Nephron (organoid): ENCODE measurements at regions not wholly inside any gene's neighbourhood (a gene's known extent, or its start where the extent isn't known, plus 50 kb on each side); places are given as distances from the start of the nearest gene placed in this dataset.

Experiments
- H3K27ac Mint-ChIP-seq, 3 experiments: 2 replicates each; pipeline ENCODE4 v1.8.0; 2020; ENCODE audit warnings: mixed read lengths in 3 of 3, mild to moderate bottlenecking in 2 of 3, moderate library complexity in 1 of 3
- H3K27me3 Mint-ChIP-seq: 2 replicates; pipeline ENCODE4 v1.8.0; 2021; ENCODE audit warnings: low read depth, mild to moderate bottlenecking, moderate library complexity, mixed read lengths
- H3K36me3 Mint-ChIP-seq: 2 replicates; pipeline ENCODE4 v1.8.0; 2020; ENCODE audit warnings: low read depth, mixed read lengths
- H3K4me1 Mint-ChIP-seq: 2 replicates; pipeline ENCODE4 v1.8.0; 2020; ENCODE audit warnings: mixed read lengths
- H3K4me3 Mint-ChIP-seq, 3 experiments: 2 replicates each; pipeline ENCODE4 v1.8.0; 2020; ENCODE audit warnings: mild to moderate bottlenecking in 3 of 3, mixed read lengths in 3 of 3, moderate library complexity in 2 of 3
- H3K9me3 Mint-ChIP-seq: 2 replicates; pipeline ENCODE4 v1.8.0; 2020; ENCODE audit warnings: mixed read lengths
- TF ChIP-seq, protein P1 (sequence below), 3 experiments: fragments of 200-600 bp; sonication (generic); IDR thresholded peaks; one replicate each; pipeline ENCODE4 v1.5.0; 2021; ENCODE audit warnings: antibody characterized with exemption in 3 of 3; ENCODE audit not compliant: unreplicated experiment in 3 of 3

DNA sequence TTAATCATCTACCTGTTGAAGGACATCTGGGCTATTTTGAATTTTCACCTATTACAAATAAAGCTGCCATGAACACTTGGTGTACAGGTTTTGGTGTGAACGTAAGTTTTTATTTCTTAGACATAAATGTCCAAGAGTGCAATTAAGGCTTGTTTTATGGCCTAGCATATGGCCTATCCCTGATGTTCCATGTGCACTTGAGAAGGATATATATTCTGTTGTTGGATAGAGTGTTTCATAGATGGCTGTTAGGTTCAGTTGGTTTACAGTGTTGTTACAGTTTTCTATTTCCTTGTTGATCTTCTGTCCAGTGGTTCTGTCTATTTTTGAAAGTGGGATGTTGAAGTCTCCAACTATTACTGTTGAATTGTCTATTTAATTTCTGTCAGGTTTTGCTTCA is 61.2 kb upstream of the NFASC start:
- Mint-ChIP-seq H3K36me3 (no peaks in the 10 kb centered on the region), H3K27ac (no peak overlapping the region), H3K9me3 (no peaks in the 10 kb centered on the region), H3K4me3 (no peak overlapping the region), H3K27me3 (peaks cover 18% of the 10 kb centered on the region), H3K4me1 (peaks cover 7% of the 10 kb centered on the region)
- TF ChIP-seq, protein P1, sequence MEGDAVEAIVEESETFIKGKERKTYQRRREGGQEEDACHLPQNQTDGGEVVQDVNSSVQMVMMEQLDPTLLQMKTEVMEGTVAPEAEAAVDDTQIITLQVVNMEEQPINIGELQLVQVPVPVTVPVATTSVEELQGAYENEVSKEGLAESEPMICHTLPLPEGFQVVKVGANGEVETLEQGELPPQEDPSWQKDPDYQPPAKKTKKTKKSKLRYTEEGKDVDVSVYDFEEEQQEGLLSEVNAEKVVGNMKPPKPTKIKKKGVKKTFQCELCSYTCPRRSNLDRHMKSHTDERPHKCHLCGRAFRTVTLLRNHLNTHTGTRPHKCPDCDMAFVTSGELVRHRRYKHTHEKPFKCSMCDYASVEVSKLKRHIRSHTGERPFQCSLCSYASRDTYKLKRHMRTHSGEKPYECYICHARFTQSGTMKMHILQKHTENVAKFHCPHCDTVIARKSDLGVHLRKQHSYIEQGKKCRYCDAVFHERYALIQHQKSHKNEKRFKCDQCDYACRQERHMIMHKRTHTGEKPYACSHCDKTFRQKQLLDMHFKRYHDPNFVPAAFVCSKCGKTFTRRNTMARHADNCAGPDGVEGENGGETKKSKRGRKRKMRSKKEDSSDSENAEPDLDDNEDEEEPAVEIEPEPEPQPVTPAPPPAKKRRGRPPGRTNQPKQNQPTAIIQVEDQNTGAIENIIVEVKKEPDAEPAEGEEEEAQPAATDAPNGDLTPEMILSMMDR (IDR thresholded peaks at IDR 0.05; ENCODE audit: unreplicated experiment in 3 of 3): no peak

DNA sequence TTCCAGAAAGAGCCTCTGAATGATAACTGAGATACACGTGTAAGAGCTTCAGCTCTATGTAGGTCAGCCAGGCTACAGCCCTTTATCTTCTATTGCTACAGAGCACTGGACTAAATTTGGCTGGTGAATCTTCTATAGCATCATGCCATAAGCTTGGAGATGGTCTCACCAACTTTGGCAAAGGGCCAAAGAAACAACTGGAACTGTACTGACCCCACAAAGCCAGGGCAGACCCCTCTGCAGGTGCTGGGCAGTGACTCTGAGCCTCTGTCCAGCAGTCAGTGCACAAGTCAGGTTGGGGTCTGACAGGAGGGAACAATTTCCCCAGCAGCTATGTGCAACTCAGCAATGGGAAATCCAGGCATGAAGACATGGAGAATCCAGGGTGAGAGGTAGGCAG is 57.8 kb upstream of the NFASC start:
- Mint-ChIP-seq H3K27me3 (peaks cover 20% of the 10 kb centered on the region), H3K27ac (no peak overlapping the region), H3K36me3 (no peaks in the 10 kb centered on the region), H3K9me3 (no peaks in the 10 kb centered on the region), H3K4me3 (no peak overlapping the region), H3K4me1 (peaks cover 9% of the 10 kb centered on the region)
- TF ChIP-seq, protein P1 (IDR thresholded peaks at IDR 0.05; ENCODE audit: unreplicated experiment in 3 of 3): no peak

DNA sequence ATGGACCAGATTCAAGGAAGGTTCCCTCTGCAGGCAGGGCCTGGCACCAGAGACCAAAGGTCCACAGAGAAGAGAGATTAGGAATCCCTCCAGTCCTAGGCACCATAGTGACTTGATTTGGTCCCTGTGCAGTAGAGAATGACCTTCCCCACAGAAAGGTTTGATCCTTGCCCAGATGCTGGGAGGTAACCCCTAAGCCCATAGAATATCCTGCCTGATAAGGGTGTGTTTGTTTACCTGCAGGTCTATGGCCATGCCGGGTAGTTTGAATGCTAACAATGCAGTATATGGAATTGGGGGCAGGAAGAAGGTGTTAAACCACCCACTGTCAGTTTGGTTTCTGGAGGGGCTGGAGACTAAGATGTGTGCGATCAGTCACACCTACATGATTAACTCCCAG is 57.1 kb upstream of the NFASC start:
- no peaks in the 10 kb centered on the region for H3K9me3 Mint-ChIP-seq
- no peak overlapping the region for H3K4me3 Mint-ChIP-seq
- H3K27me3 Mint-ChIP-seq: peaks cover 20% of the 10 kb centered on the region
- H3K4me1 Mint-ChIP-seq: peaks cover 9% of the 10 kb centered on the region
- H3K27ac Mint-ChIP-seq: no peak overlapping the region
- H3K36me3 Mint-ChIP-seq: no peaks in the 10 kb centered on the region
- TF ChIP-seq, protein P1 (IDR thresholded peaks at IDR 0.05; ENCODE audit: unreplicated experiment in 3 of 3): no peak

DNA sequence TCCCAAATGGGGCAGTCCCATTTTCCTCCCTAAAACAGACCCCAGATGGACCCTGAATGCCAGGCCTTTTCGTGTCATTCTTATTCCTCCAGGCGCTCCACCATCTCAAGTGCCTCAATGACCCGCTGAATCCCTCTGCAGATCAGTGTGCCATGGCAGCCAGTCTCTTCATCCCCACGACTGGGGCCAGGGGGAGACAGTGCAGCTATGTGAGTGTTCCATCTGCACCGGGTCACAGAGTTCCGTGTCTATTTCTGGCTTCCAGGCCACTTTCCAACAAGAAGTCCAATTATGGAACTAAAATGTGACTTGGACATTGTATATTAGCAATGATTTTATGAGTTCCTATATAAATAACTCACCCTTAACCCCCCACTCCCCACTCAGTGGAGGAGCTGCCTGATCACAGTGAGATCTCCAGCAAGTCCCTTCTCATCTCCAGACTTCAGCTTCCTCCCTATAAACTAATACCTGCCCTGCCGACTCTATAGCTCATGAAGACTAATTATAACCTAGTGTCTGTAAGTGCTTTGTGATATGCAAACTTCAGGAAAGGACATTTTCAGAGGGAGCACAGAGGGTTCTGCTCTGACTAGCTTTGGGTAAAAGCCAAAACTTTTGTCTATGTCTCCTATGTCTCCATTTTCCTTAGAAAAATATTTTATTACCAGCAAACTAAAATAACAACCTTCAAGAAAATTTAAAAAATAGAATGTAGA is 56.3 kb upstream of the NFASC start:
- TF ChIP-seq, protein P1 (IDR thresholded peaks at IDR 0.05; ENCODE audit: unreplicated experiment in 3 of 3): no peak
- Mint-ChIP-seq H3K4me1 (peaks cover 9% of the 10 kb centered on the region), H3K36me3 (no peaks in the 10 kb centered on the region), H3K4me3 (no peak overlapping the region), H3K27ac (peak overlapping the region; percentile 27 to 70 (median 45)), H3K27me3 (peaks cover 20% of the 10 kb centered on the region), H3K9me3 (no peaks in the 10 kb centered on the region)

DNA sequence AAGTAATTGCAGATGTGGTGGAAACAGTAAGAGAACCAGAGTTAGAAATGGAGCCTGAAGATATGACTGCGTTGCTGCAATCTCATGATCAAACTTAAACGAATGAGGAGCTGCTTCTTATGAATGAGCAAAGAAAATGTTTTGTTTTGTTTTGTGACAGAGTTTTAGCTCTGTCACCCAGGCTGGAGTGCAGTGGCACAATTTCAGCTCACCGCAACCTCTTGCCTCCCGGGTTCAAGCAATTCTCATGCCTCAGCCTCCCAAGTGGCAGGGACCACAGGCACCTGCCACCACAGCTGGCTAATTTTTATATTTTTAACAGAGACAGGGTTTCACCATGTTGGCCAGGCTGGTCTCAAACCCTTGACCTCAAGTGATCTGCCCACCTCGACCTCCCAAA is 53.3 kb upstream of the NFASC start:
- Mint-ChIP-seq H3K27ac (no peak overlapping the region), H3K27me3 (peaks cover 22% of the 10 kb centered on the region), H3K9me3 (no peaks in the 10 kb centered on the region), H3K4me1 (peaks cover 30% of the 10 kb centered on the region), H3K36me3 (no peaks in the 10 kb centered on the region), H3K4me3 (no peak overlapping the region)
- TF ChIP-seq, protein P1 (IDR thresholded peaks at IDR 0.05; ENCODE audit: unreplicated experiment in 3 of 3): no peak

DNA sequence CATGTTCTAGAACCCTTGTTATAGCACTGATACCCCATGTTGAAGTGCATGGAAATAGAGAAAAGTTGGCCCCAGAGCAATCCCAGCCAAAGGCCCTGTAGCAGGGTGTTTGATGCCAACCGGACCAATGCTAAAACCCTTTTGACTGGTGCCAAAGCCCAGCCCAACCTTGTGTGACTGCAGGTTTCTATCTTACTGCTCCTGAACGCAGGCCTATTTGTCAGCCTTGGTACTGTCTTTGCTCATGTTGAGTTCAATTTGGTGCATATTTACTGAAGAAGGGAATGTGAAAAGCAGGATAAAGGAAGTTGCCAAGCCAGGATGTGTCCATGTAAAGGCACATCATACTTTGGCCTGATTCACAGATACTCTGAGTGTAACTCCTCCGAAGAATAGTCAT is 51.7 kb upstream of the NFASC start:
- Mint-ChIP-seq H3K9me3 (no peaks in the 10 kb centered on the region), H3K4me3 (no peak overlapping the region), H3K4me1 (peaks cover 29% of the 10 kb centered on the region), H3K36me3 (no peaks in the 10 kb centered on the region), H3K27ac (no peak overlapping the region), H3K27me3 (peaks cover 31% of the 10 kb centered on the region)
- TF ChIP-seq, protein P1 (IDR thresholded peaks at IDR 0.05; ENCODE audit: unreplicated experiment in 3 of 3): no peak
